ENCODE measurements at regions not wholly inside any gene's neighbourhood (a gene's known extent, or its start where the extent isn't known, plus 50 kb on each side); places are given as distances from the start of the nearest gene placed in this dataset.

- intact Hi-C loops (cut with micrococcal nuclease): no loop called here
- Mint-ChIP-seq H3K4me1 (ENCODE audit: low read depth) (no peaks in the 10 kb centered on the region), H3K4me3 (no peak overlapping the region), H3K36me3 (ENCODE audit: low read depth) (no peaks in the 10 kb centered on the region), H3K27ac (no peak overlapping the region), H3K9me3 (peaks cover 15% of the 10 kb centered on the region), H3K27me3 (ENCODE audit: low read depth) (no peaks in the 10 kb centered on the region)
- CTCF ChIA-PET: no interaction called here
- DNase-seq: no peak
Measured at GRCh38 chr3:159604151-159604581, 384.5 kb upstream of the IL12A start.

GRCh38 chr3:159605101-159605500 is 383.5 kb upstream of the IL12A start:
- DNase-seq: no peak
- H3K27ac Mint-ChIP-seq: no peak overlapping the region
- no peaks in the 10 kb centered on the region for H3K4me1 Mint-ChIP-seq (ENCODE audit: low read depth)
- H3K36me3 Mint-ChIP-seq (ENCODE audit: low read depth): no peaks in the 10 kb centered on the region
- peaks cover 7% of the 10 kb centered on the region for H3K9me3 Mint-ChIP-seq
- H3K4me3 Mint-ChIP-seq: no peak overlapping the region
- CTCF ChIA-PET: no interaction called here
- intact Hi-C loops (cut with micrococcal nuclease): no loop called here
- no peaks in the 10 kb centered on the region for H3K27me3 Mint-ChIP-seq (ENCODE audit: low read depth)

- CTCF ChIA-PET: no interaction called here
- DNase-seq: no peak
- Mint-ChIP-seq H3K4me1 (ENCODE audit: low read depth) (no peaks in the 10 kb centered on the region), H3K27ac (no peak overlapping the region), H3K9me3 (peaks cover 3% of the 10 kb centered on the region), H3K27me3 (ENCODE audit: low read depth) (no peaks in the 10 kb centered on the region), H3K36me3 (ENCODE audit: low read depth) (no peaks in the 10 kb centered on the region), H3K4me3 (no peak overlapping the region)
- intact Hi-C loops (cut with micrococcal nuclease): no loop called here
Measured at GRCh38 chr3:159605776-159606175, 382.9 kb upstream of the IL12A start.

- no peak overlapping the region for H3K4me3 Mint-ChIP-seq
- no peaks in the 10 kb centered on the region for H3K27me3 Mint-ChIP-seq (ENCODE audit: low read depth)
- intact Hi-C loops (cut with micrococcal nuclease): no loop called here
- no peak overlapping the region for H3K27ac Mint-ChIP-seq
- CTCF ChIA-PET: interaction anchor here (0.6 kb wide), 1 partner anchor 1594 kb away, joined by 3 read pairs; no protein-coding TSS in a partner anchor
- no peaks in the 10 kb centered on the region for H3K36me3 Mint-ChIP-seq (ENCODE audit: low read depth)
- H3K4me1 Mint-ChIP-seq (ENCODE audit: low read depth): no peaks in the 10 kb centered on the region
- DNase-seq: no peak
- H3K9me3 Mint-ChIP-seq: no peaks in the 10 kb centered on the region
Measured at GRCh38 chr3:159607856-159608255, 380.8 kb upstream of the IL12A start.

GRCh38 chr3:159608311-159608710 is 380.3 kb upstream of the IL12A start:
- no peak overlapping the region for H3K4me3 Mint-ChIP-seq
- H3K27me3 Mint-ChIP-seq (ENCODE audit: low read depth): no peaks in the 10 kb centered on the region
- no peak for DNase-seq
- CTCF ChIA-PET: no interaction called here
- no peak overlapping the region for H3K27ac Mint-ChIP-seq
- no peaks in the 10 kb centered on the region for H3K4me1 Mint-ChIP-seq (ENCODE audit: low read depth)
- intact Hi-C loops (cut with micrococcal nuclease): no loop called here
- no peaks in the 10 kb centered on the region for H3K36me3 Mint-ChIP-seq (ENCODE audit: low read depth)
- H3K9me3 Mint-ChIP-seq: no peaks in the 10 kb centered on the region

GRCh38 chr3:159609625-159610024 is 379.0 kb upstream of the IL12A start:
- Mint-ChIP-seq H3K4me3 (no peak overlapping the region), H3K9me3 (no peaks in the 10 kb centered on the region), H3K27me3 (ENCODE audit: low read depth) (no peaks in the 10 kb centered on the region), H3K36me3 (ENCODE audit: low read depth) (no peaks in the 10 kb centered on the region), H3K4me1 (ENCODE audit: low read depth) (no peaks in the 10 kb centered on the region), H3K27ac (no peak overlapping the region)
- intact Hi-C loops (cut with micrococcal nuclease): no loop called here
- DNase-seq: no peak
- CTCF ChIA-PET: no interaction called here

- intact Hi-C loops (cut with micrococcal nuclease): no loop called here
- Mint-ChIP-seq H3K27ac (no peak overlapping the region), H3K36me3 (ENCODE audit: low read depth) (no peaks in the 10 kb centered on the region), H3K4me1 (ENCODE audit: low read depth) (no peaks in the 10 kb centered on the region), H3K27me3 (ENCODE audit: low read depth) (no peaks in the 10 kb centered on the region), H3K9me3 (peaks cover 2% of the 10 kb centered on the region), H3K4me3 (no peak overlapping the region)
- DNase-seq: no peak
- CTCF ChIA-PET: no interaction called here
Measured at GRCh38 chr3:159616234-159616825, 372.3 kb upstream of the IL12A start.

- Mint-ChIP-seq H3K27ac (no peak overlapping the region), H3K9me3 (peaks cover 2% of the 10 kb centered on the region), H3K27me3 (ENCODE audit: low read depth) (no peaks in the 10 kb centered on the region), H3K4me3 (no peak overlapping the region), H3K4me1 (ENCODE audit: low read depth) (no peaks in the 10 kb centered on the region), H3K36me3 (ENCODE audit: low read depth) (no peaks in the 10 kb centered on the region)
- intact Hi-C loops (cut with micrococcal nuclease): no loop called here
- CTCF ChIA-PET: no interaction called here
- DNase-seq: no peak
Measured at GRCh38 chr3:159619341-159619885, 369.2 kb upstream of the IL12A start.

- H3K9me3 Mint-ChIP-seq: no peaks in the 10 kb centered on the region
- intact Hi-C loops (cut with micrococcal nuclease): no loop called here
Measured at GRCh38 chr3:159620281-159620680, 368.4 kb upstream of the IL12A start.

GRCh38 chr3:159620873-159621272 is 367.8 kb upstream of the IL12A start:
- DNase-seq: no peak
- no peaks in the 10 kb centered on the region for H3K27me3 Mint-ChIP-seq (ENCODE audit: low read depth)
- intact Hi-C loops (cut with micrococcal nuclease): no loop called here
- no peaks in the 10 kb centered on the region for H3K9me3 Mint-ChIP-seq
- CTCF ChIA-PET: no interaction called here
- H3K4me3 Mint-ChIP-seq: no peak overlapping the region
- H3K4me1 Mint-ChIP-seq (ENCODE audit: low read depth): no peaks in the 10 kb centered on the region
- no peaks in the 10 kb centered on the region for H3K36me3 Mint-ChIP-seq (ENCODE audit: low read depth)
- no peak overlapping the region for H3K27ac Mint-ChIP-seq

More at GRCh38 chr3:159620281-159620680, 368.4 kb upstream of the IL12A start:
- CTCF ChIA-PET: no interaction called here
- DNase-seq: no peak
- Mint-ChIP-seq H3K27ac (no peak overlapping the region), H3K4me1 (ENCODE audit: low read depth) (no peaks in the 10 kb centered on the region), H3K27me3 (ENCODE audit: low read depth) (no peaks in the 10 kb centered on the region), H3K4me3 (no peak overlapping the region), H3K36me3 (ENCODE audit: low read depth) (no peaks in the 10 kb centered on the region)

- Mint-ChIP-seq H3K4me3 (no peak overlapping the region), H3K9me3 (no peaks in the 10 kb centered on the region), H3K27me3 (ENCODE audit: low read depth) (no peaks in the 10 kb centered on the region), H3K36me3 (ENCODE audit: low read depth) (no peaks in the 10 kb centered on the region), H3K4me1 (ENCODE audit: low read depth) (no peaks in the 10 kb centered on the region), H3K27ac (no peak overlapping the region)
- no peak for DNase-seq
- intact Hi-C loops (cut with micrococcal nuclease): no loop called here
- CTCF ChIA-PET: no interaction called here
Measured at GRCh38 chr3:159624616-159625015, 364.0 kb upstream of the IL12A start.

GRCh38 chr3:159625594-159625993 is 363.0 kb upstream of the IL12A start:
- CTCF ChIA-PET: no interaction called here
- no peaks in the 10 kb centered on the region for H3K4me1 Mint-ChIP-seq (ENCODE audit: low read depth)
- H3K27me3 Mint-ChIP-seq (ENCODE audit: low read depth): no peaks in the 10 kb centered on the region
- H3K9me3 Mint-ChIP-seq: no peaks in the 10 kb centered on the region
- H3K36me3 Mint-ChIP-seq (ENCODE audit: low read depth): no peaks in the 10 kb centered on the region
- intact Hi-C loops (cut with micrococcal nuclease): no loop called here
- no peak overlapping the region for H3K27ac Mint-ChIP-seq
- no peak for DNase-seq
- H3K4me3 Mint-ChIP-seq: no peak overlapping the region

- no peak overlapping the region for H3K4me3 Mint-ChIP-seq
- intact Hi-C loops (cut with micrococcal nuclease): no loop called here
- H3K36me3 Mint-ChIP-seq (ENCODE audit: low read depth): no peaks in the 10 kb centered on the region
Measured at GRCh38 chr3:159626598-159626997, 362.0 kb upstream of the IL12A start.

More at GRCh38 chr3:159626598-159626997, 362.0 kb upstream of the IL12A start:
- no peak for DNase-seq
- H3K27me3 Mint-ChIP-seq (ENCODE audit: low read depth): no peaks in the 10 kb centered on the region
- H3K4me1 Mint-ChIP-seq (ENCODE audit: low read depth): no peaks in the 10 kb centered on the region
- no peak overlapping the region for H3K27ac Mint-ChIP-seq
- no peaks in the 10 kb centered on the region for H3K9me3 Mint-ChIP-seq
- CTCF ChIA-PET: no interaction called here
